GM19438 (cell line): ENCODE measurements at regions not wholly inside any gene's neighbourhood (a gene's known extent, or its start where the extent isn't known, plus 50 kb on each side); places are given as distances from the start of the nearest gene placed in this dataset.

Experiments
- ATAC-seq: cut with Tn5 transposase; IDR thresholded peaks from one replicate; pipeline ENCODE4 v1.9.1; 2021; ENCODE audit warnings: low read depth; ENCODE audit not compliant: unreplicated experiment

- no peak for ATAC-seq
Observed at GRCh38 chr5:174159327-174160114, 114.0 kb downstream of the NSG2 start.

GRCh38 chr5:174165406-174165805 lies 119.9 kb downstream of the NSG2 start:
- no peak for ATAC-seq

- ATAC-seq: no peak
Observed at GRCh38 chr5:174166231-174167079, 120.9 kb downstream of the NSG2 start.

GRCh38 chr5:174167080-174167910 lies 121.8 kb downstream of the NSG2 start:
- no peak for ATAC-seq

- no peak for ATAC-seq
Observed at GRCh38 chr5:174172152-174172551, 126.6 kb downstream of the NSG2 start.

GRCh38 chr5:174172566-174172965 lies 127.1 kb downstream of the NSG2 start:
- no peak for ATAC-seq

- ATAC-seq: no peak
Observed at GRCh38 chr5:174173766-174174165, 128.3 kb downstream of the NSG2 start.

- no peak for ATAC-seq
Observed at GRCh38 chr5:174175716-174176268, 130.3 kb downstream of the NSG2 start.

GRCh38 chr5:174176511-174176910 lies 131.0 kb downstream of the NSG2 start:
- no peak for ATAC-seq

- ATAC-seq: no peak
Observed at GRCh38 chr5:174177531-174177930, 132.0 kb downstream of the NSG2 start.

GRCh38 chr5:174177976-174178605 lies 132.6 kb downstream of the NSG2 start:
- no peak for ATAC-seq

- ATAC-seq: no peak
Observed at GRCh38 chr5:174180639-174181038, 135.1 kb downstream of the NSG2 start.

GRCh38 chr5:174182111-174182510 lies 136.6 kb downstream of the NSG2 start:
- no peak for ATAC-seq

GRCh38 chr5:174183701-174184100 lies 138.2 kb downstream of the NSG2 start:
- no peak for ATAC-seq

GRCh38 chr5:174185506-174185905 lies 140.0 kb downstream of the NSG2 start:
- ATAC-seq: no peak

GRCh38 chr5:174186096-174186695 lies 140.7 kb downstream of the NSG2 start:
- ATAC-seq: no peak

GRCh38 chr5:174187001-174187400 lies 141.5 kb downstream of the NSG2 start:
- ATAC-seq: no peak

- no peak for ATAC-seq
Observed at GRCh38 chr5:174187481-174187880, 142.0 kb downstream of the NSG2 start.

- ATAC-seq: no peak
Observed at GRCh38 chr5:174188295-174188694, 142.8 kb downstream of the NSG2 start.
